Neutrophil (primary cell): ENCODE measurements at regions not wholly inside any gene's neighbourhood (a gene's known extent, or its start where the extent isn't known, plus 50 kb on each side); places are given as distances from the start of the nearest gene placed in this dataset.

ENCODE experiments used
- H3K27ac ChIP-seq: fragments of 200-600 bp; sonication (generic); 2 replicates; pipeline ENCODE4 v1.5.1; 2016; ENCODE audit warnings: mild to moderate bottlenecking, moderate library complexity
- H3K27me3 ChIP-seq: fragments of 200-600 bp; sonication (generic); 2 replicates; pipeline ENCODE4 v1.6.0; 2016; ENCODE audit warnings: mild to moderate bottlenecking
- H3K36me3 ChIP-seq: fragments of 200-600 bp; sonication (generic); 2 replicates; pipeline ENCODE4 v1.5.1; 2017
- H3K4me1 ChIP-seq, 2 experiments: fragments of 200-600 bp in 1 of 2; sonication (generic) in 1 of 2; 1 replicate in 1 of 2; 2 replicates in 1 of 2; pipeline versions ENCODE4 v1.5.1 to v1.6.1; 2013 to 2016; ENCODE audit warnings: low read depth in 1 of 2, low read length in 1 of 2, mild to moderate bottlenecking in 1 of 2, moderate library complexity in 1 of 2; ENCODE audit not compliant: control insufficient read depth in 1 of 2, insufficient read depth in 1 of 2
- H3K4me3 ChIP-seq, 2 experiments: fragments of 200-600 bp in 1 of 2; sonication (generic) in 1 of 2; 1 replicate in 1 of 2; 2 replicates in 1 of 2; pipeline ENCODE4 v1.5.1; 2013 to 2016; ENCODE audit warnings: low read depth in 1 of 2, low read length in 1 of 2, mild to moderate bottlenecking in 1 of 2, moderate library complexity in 1 of 2
- H3K9me3 ChIP-seq: fragments of 200-600 bp; sonication (generic); 2 replicates; pipeline ENCODE4 v1.5.1; 2016
- TF ChIP-seq, protein P1 (sequence below): fragments of 200-600 bp; sonication (generic); IDR thresholded peaks from 2 replicates; pipeline ENCODE4 v1.5.1; 2016; ENCODE audit warnings: antibody characterized with exemption

DNA sequence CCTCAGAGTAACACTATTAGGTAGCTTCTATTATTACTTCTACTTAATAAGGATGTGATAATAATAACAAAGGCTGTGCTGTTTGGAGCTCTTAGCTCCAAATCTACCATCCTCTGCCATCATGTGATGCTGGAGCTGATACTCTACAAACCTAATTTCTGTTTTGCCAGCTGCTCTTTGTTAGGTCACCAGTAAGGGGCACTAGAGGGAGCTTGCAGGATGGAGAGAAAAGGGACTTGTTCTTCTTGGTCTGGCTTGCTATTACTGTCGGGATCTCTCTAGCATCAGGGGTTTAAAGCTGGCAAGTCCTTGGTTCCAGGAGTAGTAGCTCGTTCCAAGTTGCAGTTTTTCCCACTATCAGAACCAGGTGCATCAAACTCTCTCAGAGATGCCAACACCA lies 194.9 kb upstream of the KBTBD8 start:
- TF ChIP-seq, protein P1, sequence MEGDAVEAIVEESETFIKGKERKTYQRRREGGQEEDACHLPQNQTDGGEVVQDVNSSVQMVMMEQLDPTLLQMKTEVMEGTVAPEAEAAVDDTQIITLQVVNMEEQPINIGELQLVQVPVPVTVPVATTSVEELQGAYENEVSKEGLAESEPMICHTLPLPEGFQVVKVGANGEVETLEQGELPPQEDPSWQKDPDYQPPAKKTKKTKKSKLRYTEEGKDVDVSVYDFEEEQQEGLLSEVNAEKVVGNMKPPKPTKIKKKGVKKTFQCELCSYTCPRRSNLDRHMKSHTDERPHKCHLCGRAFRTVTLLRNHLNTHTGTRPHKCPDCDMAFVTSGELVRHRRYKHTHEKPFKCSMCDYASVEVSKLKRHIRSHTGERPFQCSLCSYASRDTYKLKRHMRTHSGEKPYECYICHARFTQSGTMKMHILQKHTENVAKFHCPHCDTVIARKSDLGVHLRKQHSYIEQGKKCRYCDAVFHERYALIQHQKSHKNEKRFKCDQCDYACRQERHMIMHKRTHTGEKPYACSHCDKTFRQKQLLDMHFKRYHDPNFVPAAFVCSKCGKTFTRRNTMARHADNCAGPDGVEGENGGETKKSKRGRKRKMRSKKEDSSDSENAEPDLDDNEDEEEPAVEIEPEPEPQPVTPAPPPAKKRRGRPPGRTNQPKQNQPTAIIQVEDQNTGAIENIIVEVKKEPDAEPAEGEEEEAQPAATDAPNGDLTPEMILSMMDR = no peak
- no peaks in the 10 kb centered on the region for H3K9me3 ChIP-seq
- peaks cover 6 to 11% of the 10 kb centered on the region in 2 experiments for H3K4me1 ChIP-seq

DNA sequence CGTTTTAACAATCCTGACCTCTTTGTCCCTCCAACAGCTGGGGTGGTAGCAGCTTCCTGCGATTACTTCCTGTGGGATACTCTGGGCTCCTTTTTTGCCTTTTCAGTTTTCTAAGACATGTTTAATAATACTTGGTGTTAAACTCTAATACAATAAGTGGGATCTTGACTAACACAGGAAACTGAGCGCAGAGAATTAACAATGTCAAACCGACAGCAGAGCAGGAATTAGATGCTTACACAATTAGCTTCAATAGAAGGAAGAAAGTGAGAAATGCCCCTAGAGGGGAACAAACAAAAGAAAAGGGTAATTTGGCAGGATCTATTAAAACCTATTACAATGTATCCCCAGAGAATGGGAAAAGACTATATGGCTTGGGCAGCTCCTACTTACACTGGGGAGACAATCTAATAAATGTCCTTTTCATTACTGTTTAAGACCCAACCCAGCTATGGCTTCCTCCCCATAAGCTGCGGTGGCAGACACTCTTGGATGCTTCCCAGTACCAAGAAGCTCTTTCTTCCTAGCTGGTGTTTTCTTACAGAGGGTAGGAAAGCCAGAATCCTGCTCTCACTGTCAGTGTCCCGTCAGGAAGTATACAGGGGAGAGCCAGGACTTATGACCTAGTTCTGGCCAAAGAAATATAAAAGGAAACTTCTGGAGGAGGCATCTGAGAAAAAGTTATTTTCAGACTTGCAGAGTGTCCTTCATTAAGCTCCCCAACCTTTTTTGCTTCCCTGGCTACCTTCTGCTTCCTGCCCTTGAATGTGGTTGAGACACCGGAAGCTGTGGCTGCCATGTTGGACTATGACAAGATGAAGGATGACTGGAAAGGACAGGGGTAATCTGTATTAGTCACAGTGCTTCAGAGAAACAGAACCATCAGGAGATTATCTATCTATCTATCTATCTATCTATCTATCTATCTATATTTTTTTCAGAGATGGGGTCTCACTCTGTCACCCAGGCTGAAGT lies 194.1 kb upstream of the KBTBD8 start:
- no peaks in the 10 kb centered on the region for H3K36me3 ChIP-seq
- TF ChIP-seq, protein P1 = no peak

More for the DNA sequence above, 194.9 kb upstream of the KBTBD8 start:
- Histone ChIP-seq H3K27me3 (peaks cover 5% of the 10 kb centered on the region), H3K27ac (no peak overlapping the region), H3K36me3 (no peaks in the 10 kb centered on the region), H3K4me3 (no peak overlapping the region)

DNA sequence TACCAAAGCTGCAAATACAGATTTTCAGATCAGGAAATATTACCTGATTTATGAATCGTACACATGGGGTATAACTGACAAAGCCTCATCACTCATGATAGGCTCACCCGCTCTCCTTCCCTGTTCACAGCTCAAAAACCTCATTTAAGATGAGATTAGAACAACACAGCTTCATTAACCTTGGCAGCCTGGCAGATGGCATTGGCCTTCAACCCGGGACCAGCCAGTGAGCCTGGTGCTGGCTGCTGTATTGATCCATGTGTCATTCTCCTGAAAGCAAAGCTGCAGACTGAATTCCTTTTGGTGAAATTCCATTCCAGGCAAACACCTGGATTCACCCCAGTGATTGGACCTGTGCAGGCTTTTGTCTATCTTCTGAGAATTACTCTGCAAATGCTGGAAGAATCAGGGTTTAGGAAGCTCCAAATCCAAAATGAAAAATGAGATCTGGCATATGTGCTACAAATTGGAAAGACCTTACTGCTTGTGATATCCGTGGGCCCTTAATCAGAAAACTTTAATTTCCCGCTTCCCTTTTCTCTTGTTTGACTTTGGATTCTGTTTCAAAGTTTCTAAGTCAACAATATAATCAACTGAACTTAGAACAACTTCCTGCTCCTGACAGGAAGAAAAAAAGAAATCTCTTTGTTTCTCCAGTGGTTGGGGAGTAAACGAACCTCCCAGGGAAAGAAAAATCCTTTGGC lies 189.1 kb upstream of the KBTBD8 start:
- Histone ChIP-seq H3K27me3 (no peaks in the 10 kb centered on the region), H3K27ac (no peak overlapping the region), H3K4me1 (peaks cover 0 to 2% of the 10 kb centered on the region in 2 experiments), H3K4me3 (no peak overlapping the region), H3K36me3 (no peaks in the 10 kb centered on the region), H3K9me3 (no peaks in the 10 kb centered on the region)
- TF ChIP-seq, protein P1 = no peak

More for the DNA sequence above, 194.1 kb upstream of the KBTBD8 start:
- Histone ChIP-seq H3K9me3 (no peaks in the 10 kb centered on the region), H3K4me1 (peaks cover 5 to 10% of the 10 kb centered on the region in 2 experiments), H3K4me3 (no peak overlapping the region), H3K27me3 (no peaks in the 10 kb centered on the region), H3K27ac (no peak overlapping the region)

DNA sequence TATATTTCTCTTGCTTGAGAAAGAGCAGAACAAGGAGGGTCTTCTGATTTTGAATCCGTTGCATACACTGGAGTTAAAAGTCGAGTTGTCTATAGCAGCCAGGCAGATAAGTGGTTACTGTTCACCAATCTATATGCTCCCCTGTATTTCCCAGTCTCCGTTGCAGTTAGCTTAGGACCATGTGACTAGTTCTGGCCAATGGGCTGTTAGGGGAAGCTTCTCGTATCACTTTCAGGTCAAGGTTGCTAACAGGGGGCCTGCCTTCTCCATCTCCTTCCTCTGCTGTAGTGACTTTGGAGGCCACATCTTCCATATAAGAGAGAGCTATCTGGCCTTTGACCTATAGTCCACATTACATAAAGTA lies 188.5 kb upstream of the KBTBD8 start:
- H3K9me3 ChIP-seq = no peaks in the 10 kb centered on the region
- no peak overlapping the region for H3K4me3 ChIP-seq
- no peaks in the 10 kb centered on the region for H3K27me3 ChIP-seq
- H3K4me1 ChIP-seq = no peaks in the 10 kb centered on the region
- H3K27ac ChIP-seq = no peak overlapping the region
- TF ChIP-seq, protein P1 = no peak
- no peaks in the 10 kb centered on the region for H3K36me3 ChIP-seq

DNA sequence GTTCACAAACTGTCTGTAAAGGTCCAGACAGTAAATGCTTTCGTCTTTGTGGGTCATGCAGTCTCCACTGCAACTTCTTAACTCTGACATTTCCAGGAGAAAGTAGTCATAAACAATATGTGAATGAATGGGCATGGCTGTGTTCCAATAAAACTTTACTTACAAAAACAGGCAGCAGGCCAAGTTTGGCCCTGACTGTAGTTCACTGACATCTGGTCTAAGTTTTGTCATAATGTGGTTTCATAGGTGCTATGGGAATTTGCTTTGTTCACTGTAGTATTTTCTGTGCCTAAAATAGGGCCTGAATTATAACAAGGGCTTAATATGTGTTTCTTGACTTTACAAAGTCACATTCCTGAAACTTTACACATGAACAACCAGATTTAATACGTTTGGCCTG lies 186.0 kb upstream of the KBTBD8 start:
- TF ChIP-seq, protein P1 = no peak
- Histone ChIP-seq H3K4me1 (no peaks in the 10 kb centered on the region), H3K36me3 (no peaks in the 10 kb centered on the region), H3K9me3 (no peaks in the 10 kb centered on the region), H3K4me3 (no peak overlapping the region), H3K27ac (no peak overlapping the region), H3K27me3 (peaks cover 1% of the 10 kb centered on the region)
